Left lung (tissue), 4 donors: ENCODE measurements at regions not wholly inside any gene's neighbourhood (a gene's known extent, or its start where the extent isn't known, plus 50 kb on each side); places are given as distances from the start of the nearest gene placed in this dataset.
"Not testable (repeated sequence)": the region's sequence is repeated elsewhere in the genome, so short reads cannot be mapped to it uniquely, and the experiment has no call there.

Experiments
- ATAC-seq: fragments of 200-7000 bp; cut with Tn5 transposase; one replicate; pipeline ENCODE4 v1.9.1; 2020; ENCODE audit warnings: moderate library complexity
- DNase-seq, 4 donors: peaks; one replicate each; pipeline ENCODE4 v3.0.0-alpha.2; 2013 to 2020
- H3K27ac ChIP-seq, 2 donors: fragments of 200-600 bp; sonication (generic) in 1 of 2; one replicate each; pipeline versions ENCODE4 v1.5.0 to v1.8.0; 2020 to 2021
- H3K27me3 ChIP-seq, 2 donors: fragments of 200-600 bp; sonication (generic) in 1 of 2; one replicate each; pipeline versions ENCODE4 v1.5.0 to v1.8.0; 2020 to 2021
- H3K36me3 ChIP-seq, 2 donors: fragments of 200-600 bp; sonication (generic) in 1 of 2; one replicate each; pipeline versions ENCODE4 v1.5.0 to v1.8.0; 2020 to 2021
- H3K4me1 ChIP-seq, 2 donors: fragments of 200-600 bp; one replicate each; pipeline ENCODE4 v1.8.0; 2021
- H3K4me3 ChIP-seq, 2 donors: fragments of 200-600 bp; sonication (generic) in 1 of 2; one replicate each; pipeline versions ENCODE4 v1.5.0 to v1.8.0; 2020 to 2021; ENCODE audit warnings: mild to moderate bottlenecking in 1 of 2
- H3K9me3 ChIP-seq, 2 donors: fragments of 200-600 bp; sonication (generic) in 1 of 2; one replicate each; pipeline versions ENCODE4 v1.5.0 to v1.8.0; 2020 to 2021
- intact Hi-C, 2 donors: fragments of 100-400 bp; cut with DNase I; formaldehyde crosslinking; loops; one replicate each; pipeline versions ENCODE4 v1.11.2 to v1.14.2; 2022
- TF ChIP-seq, protein P1 (sequence below), 2 donors: fragments of 200-600 bp; sonication (generic) in 1 of 2; IDR thresholded peaks; one replicate each; pipeline versions ENCODE4 v1.5.0 to v1.8.0; 2021; ENCODE audit warnings: antibody characterized with exemption in 2 of 2
- donor health status: DM: no; HTN: yes; CAD: no.
- donor health status: DM: no; HTN: no; CAD: no.

DNA sequence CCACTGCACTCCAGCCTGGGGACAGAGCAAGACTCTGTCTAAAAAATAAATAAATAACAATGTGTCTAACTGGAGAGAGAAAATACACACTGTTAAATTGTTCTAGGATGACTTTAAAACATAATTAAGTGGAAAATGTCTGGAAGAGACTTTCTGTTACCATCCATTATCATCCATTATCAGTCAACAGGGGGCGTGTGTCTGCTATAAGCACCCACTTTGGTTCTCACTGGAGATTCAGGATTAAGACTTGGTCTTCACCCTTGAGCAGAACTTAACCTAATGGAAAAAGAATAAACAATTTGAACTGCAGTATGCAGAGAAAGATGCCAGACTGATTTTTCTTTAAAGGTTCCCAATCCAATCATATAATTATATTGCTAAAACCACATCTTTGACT lies 999.8 kb upstream of the GYPC start:
- Histone ChIP-seq H3K27me3 (no peaks in the 10 kb centered on the region), H3K4me3 (no peak overlapping the region), H3K27ac (no peak overlapping the region), H3K9me3 (no peaks in the 10 kb centered on the region), H3K4me1 (no peaks in the 10 kb centered on the region), H3K36me3 (no peaks in the 10 kb centered on the region)
- intact Hi-C loops: no loop called here
- ATAC-seq (no peak), DNase-seq (no peak)
- TF ChIP-seq, protein P1, sequence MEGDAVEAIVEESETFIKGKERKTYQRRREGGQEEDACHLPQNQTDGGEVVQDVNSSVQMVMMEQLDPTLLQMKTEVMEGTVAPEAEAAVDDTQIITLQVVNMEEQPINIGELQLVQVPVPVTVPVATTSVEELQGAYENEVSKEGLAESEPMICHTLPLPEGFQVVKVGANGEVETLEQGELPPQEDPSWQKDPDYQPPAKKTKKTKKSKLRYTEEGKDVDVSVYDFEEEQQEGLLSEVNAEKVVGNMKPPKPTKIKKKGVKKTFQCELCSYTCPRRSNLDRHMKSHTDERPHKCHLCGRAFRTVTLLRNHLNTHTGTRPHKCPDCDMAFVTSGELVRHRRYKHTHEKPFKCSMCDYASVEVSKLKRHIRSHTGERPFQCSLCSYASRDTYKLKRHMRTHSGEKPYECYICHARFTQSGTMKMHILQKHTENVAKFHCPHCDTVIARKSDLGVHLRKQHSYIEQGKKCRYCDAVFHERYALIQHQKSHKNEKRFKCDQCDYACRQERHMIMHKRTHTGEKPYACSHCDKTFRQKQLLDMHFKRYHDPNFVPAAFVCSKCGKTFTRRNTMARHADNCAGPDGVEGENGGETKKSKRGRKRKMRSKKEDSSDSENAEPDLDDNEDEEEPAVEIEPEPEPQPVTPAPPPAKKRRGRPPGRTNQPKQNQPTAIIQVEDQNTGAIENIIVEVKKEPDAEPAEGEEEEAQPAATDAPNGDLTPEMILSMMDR (IDR thresholded peaks at IDR 0.05): no peak

DNA sequence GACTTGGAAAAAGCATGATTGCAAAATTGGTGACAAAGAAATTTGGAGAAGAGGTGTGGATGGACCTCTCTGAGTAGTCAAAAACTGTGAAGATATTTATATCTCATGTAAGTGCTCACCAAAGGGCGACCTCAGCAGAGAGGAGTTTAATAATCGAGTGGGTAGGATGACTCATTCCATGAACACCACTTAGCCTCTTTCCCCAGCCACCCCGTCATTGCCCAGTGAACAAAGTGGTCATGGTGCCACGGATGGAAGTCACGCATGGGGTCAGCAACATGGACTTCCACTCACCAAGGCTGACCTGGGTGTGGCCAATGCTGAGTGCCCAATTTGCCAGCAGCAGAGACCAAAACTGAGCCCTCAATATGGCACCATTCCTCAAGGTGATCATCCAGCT lies 997.4 kb upstream of the GYPC start:
- TF ChIP-seq, protein P1 (IDR thresholded peaks at IDR 0.05): no peak
- no peak overlapping the region for H3K27ac ChIP-seq
- no peaks in the 10 kb centered on the region for H3K36me3 ChIP-seq

DNA sequence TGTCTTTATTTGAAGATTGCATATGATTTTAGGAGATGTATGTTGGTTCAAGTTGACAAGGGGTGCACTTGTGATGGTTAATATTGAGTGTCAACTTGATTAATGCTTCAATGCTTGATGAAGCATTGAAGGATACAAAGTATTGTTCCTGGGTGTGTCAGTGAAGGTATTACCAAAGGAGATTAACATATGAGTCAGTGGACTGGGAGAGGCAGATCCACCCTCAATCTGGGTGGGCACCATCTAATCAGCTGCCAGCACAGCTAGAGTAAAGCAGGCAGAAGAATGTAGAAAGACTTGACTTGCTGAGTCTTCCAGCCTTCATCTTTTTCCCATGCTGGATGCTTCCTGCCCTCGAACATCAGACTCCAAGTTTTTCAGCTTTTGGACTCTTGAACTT lies 995.6 kb upstream of the GYPC start:
- H3K36me3 ChIP-seq, H3K27me3 ChIP-seq, DNase-seq, intact Hi-C loops, H3K4me3 ChIP-seq, H3K4me1 ChIP-seq, H3K9me3 ChIP-seq, H3K27ac ChIP-seq, ATAC-seq: not testable (repeated sequence)

More for the DNA sequence above, 997.4 kb upstream of the GYPC start:
- DNase-seq (no peak), ATAC-seq (no peak)
- H3K4me1 ChIP-seq: no peaks in the 10 kb centered on the region
- peaks cover 0 to 2% of the 10 kb centered on the region in 2 donors for H3K9me3 ChIP-seq
- no peak overlapping the region for H3K4me3 ChIP-seq
- intact Hi-C loops: no loop called here
- H3K27me3 ChIP-seq: no peaks in the 10 kb centered on the region

DNA sequence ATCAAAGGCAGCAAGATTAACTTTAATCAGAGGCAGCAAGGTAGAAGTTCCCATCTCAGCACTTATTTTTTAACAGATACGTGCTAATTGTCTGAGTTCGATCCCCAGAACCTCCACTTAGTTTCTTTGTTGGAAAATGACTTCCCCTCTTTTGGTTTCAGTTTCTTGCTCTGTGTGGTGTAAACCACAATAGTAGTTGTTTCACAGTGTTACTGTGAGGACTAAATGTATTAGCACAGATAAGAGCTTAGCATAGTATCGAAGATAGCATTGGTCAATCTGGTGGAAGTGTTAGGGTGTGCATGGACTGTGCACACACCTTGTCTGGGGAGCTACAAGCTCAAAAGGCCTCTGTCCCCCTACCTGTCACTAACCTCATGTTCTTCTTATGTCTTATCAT lies 988.3 kb upstream of the GYPC start:
- no peak for ATAC-seq
- TF ChIP-seq, protein P1 (IDR thresholded peaks at IDR 0.05): no peak
- Histone ChIP-seq H3K4me1 (no peaks in the 10 kb centered on the region), H3K4me3 (no peak overlapping the region), H3K27me3 (no peaks in the 10 kb centered on the region), H3K27ac (no peak overlapping the region), H3K36me3 (no peaks in the 10 kb centered on the region), H3K9me3 (peaks cover 0 to 5% of the 10 kb centered on the region in 2 donors)
- intact Hi-C loops: no loop called here
- DNase-seq: no peak

DNA sequence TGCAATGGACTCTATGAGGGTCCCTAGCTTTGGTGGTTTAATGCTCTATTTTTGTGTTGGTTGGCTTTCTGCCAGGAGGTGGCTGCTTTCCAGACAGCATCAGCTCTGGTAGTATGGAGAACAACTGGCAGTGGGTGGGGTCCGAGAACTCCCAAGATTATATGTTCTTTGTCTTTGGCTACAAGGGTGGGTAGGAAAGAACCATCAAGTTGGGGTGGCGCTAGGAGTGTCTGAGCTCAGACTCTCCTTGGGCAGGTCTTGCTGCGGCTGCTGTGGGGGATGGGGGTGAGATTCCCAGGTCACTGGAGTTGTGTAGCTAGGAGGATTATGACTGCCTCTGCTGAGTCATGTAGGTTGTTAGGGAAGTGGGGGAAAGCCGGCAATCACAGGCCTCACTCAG lies 976.1 kb upstream of the GYPC start:
- H3K36me3 ChIP-seq: no peaks in the 10 kb centered on the region
- intact Hi-C loops: no loop called here
- no peak overlapping the region for H3K4me3 ChIP-seq
- DNase-seq (no peak), ATAC-seq (no peak)
- TF ChIP-seq, protein P1 (IDR thresholded peaks at IDR 0.05): no peak
- peaks cover 0 to 4% of the 10 kb centered on the region in 2 donors for H3K9me3 ChIP-seq
- no peaks in the 10 kb centered on the region for H3K4me1 ChIP-seq
- no peaks in the 10 kb centered on the region for H3K27me3 ChIP-seq
- no peak overlapping the region for H3K27ac ChIP-seq

DNA sequence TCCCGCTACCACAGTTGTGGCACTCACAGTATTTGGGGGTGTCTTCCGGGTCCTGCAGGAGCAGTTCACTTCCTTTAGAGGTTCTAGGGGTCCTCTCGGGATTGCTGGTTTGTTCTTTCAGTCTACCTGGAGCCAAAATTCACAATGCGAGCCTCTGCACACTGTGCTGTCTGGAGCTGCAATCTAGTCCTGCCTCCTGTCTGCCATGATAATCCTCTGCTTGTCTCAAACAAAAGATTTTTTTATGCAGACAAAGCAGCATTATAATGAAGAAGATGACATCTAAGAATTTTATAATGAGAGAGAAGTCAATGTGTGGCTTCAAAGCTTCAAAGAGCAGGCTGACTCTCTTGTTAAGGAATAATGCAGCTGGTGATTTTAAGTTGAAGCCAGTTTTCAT lies 975.1 kb upstream of the GYPC start:
- Histone ChIP-seq H3K27me3 (no peaks in the 10 kb centered on the region), H3K4me1 (no peaks in the 10 kb centered on the region), H3K4me3 (no peak overlapping the region), H3K9me3 (peaks cover 0 to 4% of the 10 kb centered on the region in 2 donors), H3K36me3 (no peaks in the 10 kb centered on the region), H3K27ac (no peak overlapping the region)
- DNase-seq (no peak), ATAC-seq (no peak)
- TF ChIP-seq, protein P1 (IDR thresholded peaks at IDR 0.05): no peak
- intact Hi-C loops: no loop called here
